ENCODE measurements at regions not wholly inside any gene's neighbourhood (a gene's known extent, or its start where the extent isn't known, plus 50 kb on each side); places are given as distances from the start of the nearest gene placed in this dataset.

GRCh38 chr4:13316354-13316753, 167.8 kb downstream of the RAB28 start:
- in situ Hi-C loops (cut with MboI; ENCODE audit: low sequenced_read_pairs, unreplicated experiment): no loop called here
- no peak for TF ChIP-seq CTCF (IDR thresholded peaks at IDR 0.05; ENCODE audit: borderline replicate concordance, control extremely low read depth, extremely low read depth, insufficient read depth, missing control alignments)
- no peak for DNase-seq (ENCODE audit: low spot score)

- TF ChIP-seq CTCF (IDR thresholded peaks at IDR 0.05; ENCODE audit: borderline replicate concordance, control extremely low read depth, extremely low read depth, insufficient read depth, missing control alignments): no peak
- no peak for DNase-seq (ENCODE audit: low spot score)
Observed at GRCh38 chr4:13313856-13314255, 170.3 kb downstream of the RAB28 start.

GRCh38 chr4:13312264-13312663, 171.9 kb downstream of the RAB28 start:
- DNase-seq (ENCODE audit: low spot score): no peak
- in situ Hi-C loops (cut with MboI; ENCODE audit: low sequenced_read_pairs, unreplicated experiment): no loop called here
- no peak for TF ChIP-seq CTCF (IDR thresholded peaks at IDR 0.05; ENCODE audit: borderline replicate concordance, control extremely low read depth, extremely low read depth, insufficient read depth, missing control alignments)

More at GRCh38 chr4:13313856-13314255, 170.3 kb downstream of the RAB28 start:
- in situ Hi-C loops (cut with MboI; ENCODE audit: low sequenced_read_pairs, unreplicated experiment): no loop called here

- TF ChIP-seq CTCF (IDR thresholded peaks at IDR 0.05; ENCODE audit: borderline replicate concordance, control extremely low read depth, extremely low read depth, insufficient read depth, missing control alignments): no peak
- in situ Hi-C loops (cut with MboI; ENCODE audit: low sequenced_read_pairs, unreplicated experiment): no loop called here
- DNase-seq (ENCODE audit: low spot score): no peak
Observed at GRCh38 chr4:13309751-13310150, 174.4 kb downstream of the RAB28 start.

GRCh38 chr4:13306356-13306755, 177.8 kb downstream of the RAB28 start:
- TF ChIP-seq CTCF (IDR thresholded peaks at IDR 0.05; ENCODE audit: borderline replicate concordance, control extremely low read depth, extremely low read depth, insufficient read depth, missing control alignments): no peak
- in situ Hi-C loops (cut with MboI; ENCODE audit: low sequenced_read_pairs, unreplicated experiment): no loop called here
- no peak for DNase-seq (ENCODE audit: low spot score)

GRCh38 chr4:13302876-13303275, 181.3 kb downstream of the RAB28 start:
- no peak for DNase-seq (ENCODE audit: low spot score)
- in situ Hi-C loops (cut with MboI; ENCODE audit: low sequenced_read_pairs, unreplicated experiment): no loop called here
- no peak for TF ChIP-seq CTCF (IDR thresholded peaks at IDR 0.05; ENCODE audit: borderline replicate concordance, control extremely low read depth, extremely low read depth, insufficient read depth, missing control alignments)

- no peak for DNase-seq (ENCODE audit: low spot score)
- in situ Hi-C loops (cut with MboI; ENCODE audit: low sequenced_read_pairs, unreplicated experiment): no loop called here
- no peak for TF ChIP-seq CTCF (IDR thresholded peaks at IDR 0.05; ENCODE audit: borderline replicate concordance, control extremely low read depth, extremely low read depth, insufficient read depth, missing control alignments)
Observed at GRCh38 chr4:13299343-13299742, 184.8 kb downstream of the RAB28 start.

Measured in GM13976 (cell line).